ENCODE measurements at regions not wholly inside any gene's neighbourhood (a gene's known extent, or its start where the extent isn't known, plus 50 kb on each side); places are given as distances from the start of the nearest gene placed in this dataset.

DNA sequence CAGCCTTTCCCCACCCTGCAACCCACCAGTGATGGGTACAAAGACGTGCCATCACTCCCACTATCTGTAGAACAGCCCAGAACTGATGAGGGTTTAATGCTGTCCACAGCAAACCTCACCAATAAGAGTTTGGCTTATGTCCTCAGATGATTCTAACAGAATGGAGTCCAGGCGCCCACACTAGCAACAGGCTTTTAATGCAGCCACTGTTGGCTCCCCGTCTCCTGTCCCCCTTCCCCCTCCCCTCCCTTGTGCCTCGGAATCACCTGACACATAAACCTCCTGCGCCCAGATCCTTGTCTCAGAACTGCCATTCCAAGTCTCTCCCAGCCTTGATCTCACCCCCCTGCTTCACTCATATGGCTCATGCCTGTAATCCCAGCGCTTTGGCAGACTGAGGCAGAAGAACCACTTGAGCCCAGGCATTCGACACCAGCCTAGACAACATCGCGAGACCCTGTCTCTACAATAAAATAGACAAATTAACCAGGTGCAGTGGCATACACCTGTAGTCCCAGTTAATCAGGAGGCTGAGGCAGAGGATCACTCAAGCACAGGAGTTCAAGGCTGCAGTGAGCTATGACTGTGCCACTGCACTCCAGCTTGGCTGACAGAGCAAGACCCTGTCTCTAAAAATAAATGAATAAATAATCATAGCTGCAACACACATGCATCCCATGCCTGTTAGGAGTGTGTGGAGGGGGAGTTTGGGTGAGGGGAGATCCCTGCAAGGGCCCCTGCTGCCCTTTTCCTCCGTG, 85.6 kb downstream of the SNX5 start (continued):
- TF ChIP-seq DNMT1 (CRISPR knock-in tag; IDR thresholded peaks at IDR 0.05): no peak
- TF ChIP-seq, protein P1, sequence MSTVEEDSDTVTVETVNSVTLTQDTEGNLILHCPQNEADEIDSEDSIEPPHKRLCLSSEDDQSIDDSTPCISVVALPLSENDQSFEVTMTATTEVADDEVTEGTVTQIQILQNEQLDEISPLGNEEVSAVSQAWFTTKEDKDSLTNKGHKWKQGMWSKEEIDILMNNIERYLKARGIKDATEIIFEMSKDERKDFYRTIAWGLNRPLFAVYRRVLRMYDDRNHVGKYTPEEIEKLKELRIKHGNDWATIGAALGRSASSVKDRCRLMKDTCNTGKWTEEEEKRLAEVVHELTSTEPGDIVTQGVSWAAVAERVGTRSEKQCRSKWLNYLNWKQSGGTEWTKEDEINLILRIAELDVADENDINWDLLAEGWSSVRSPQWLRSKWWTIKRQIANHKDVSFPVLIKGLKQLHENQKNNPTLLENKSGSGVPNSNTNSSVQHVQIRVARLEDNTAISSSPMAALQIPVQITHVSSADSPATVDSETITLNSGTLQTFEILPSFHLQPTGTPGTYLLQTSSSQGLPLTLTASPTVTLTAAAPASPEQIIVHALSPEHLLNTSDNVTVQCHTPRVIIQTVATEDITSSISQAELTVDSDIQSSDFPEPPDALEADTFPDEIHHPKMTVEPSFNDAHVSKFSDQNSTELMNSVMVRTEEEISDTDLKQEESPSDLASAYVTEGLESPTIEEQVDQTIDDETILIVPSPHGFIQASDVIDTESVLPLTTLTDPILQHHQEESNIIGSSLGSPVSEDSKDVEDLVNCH (CRISPR knock-in tag; IDR thresholded peaks at IDR 0.05): peak; percentile 49; the same call in 1 of the 2 replicates
- TF ChIP-seq MAFG (CRISPR knock-in tag; IDR thresholded peaks at IDR 0.05): no peak
- TF ChIP-seq ZZZ3 (CRISPR knock-in tag; IDR thresholded peaks at IDR 0.05; ENCODE audit: borderline replicate concordance): no peak
- TF ChIP-seq ZBTB38 (CRISPR knock-in tag; IDR thresholded peaks at IDR 0.05): 0 out of 2 replicates have a peak, but pooled peaks have one; percentile 8
- TF ChIP-seq, protein P2, sequence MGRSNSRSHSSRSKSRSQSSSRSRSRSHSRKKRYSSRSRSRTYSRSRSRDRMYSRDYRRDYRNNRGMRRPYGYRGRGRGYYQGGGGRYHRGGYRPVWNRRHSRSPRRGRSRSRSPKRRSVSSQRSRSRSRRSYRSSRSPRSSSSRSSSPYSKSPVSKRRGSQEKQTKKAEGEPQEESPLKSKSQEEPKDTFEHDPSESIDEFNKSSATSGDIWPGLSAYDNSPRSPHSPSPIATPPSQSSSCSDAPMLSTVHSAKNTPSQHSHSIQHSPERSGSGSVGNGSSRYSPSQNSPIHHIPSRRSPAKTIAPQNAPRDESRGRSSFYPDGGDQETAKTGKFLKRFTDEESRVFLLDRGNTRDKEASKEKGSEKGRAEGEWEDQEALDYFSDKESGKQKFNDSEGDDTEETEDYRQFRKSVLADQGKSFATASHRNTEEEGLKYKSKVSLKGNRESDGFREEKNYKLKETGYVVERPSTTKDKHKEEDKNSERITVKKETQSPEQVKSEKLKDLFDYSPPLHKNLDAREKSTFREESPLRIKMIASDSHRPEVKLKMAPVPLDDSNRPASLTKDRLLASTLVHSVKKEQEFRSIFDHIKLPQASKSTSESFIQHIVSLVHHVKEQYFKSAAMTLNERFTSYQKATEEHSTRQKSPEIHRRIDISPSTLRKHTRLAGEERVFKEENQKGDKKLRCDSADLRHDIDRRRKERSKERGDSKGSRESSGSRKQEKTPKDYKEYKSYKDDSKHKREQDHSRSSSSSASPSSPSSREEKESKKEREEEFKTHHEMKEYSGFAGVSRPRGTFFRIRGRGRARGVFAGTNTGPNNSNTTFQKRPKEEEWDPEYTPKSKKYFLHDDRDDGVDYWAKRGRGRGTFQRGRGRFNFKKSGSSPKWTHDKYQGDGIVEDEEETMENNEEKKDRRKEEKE (IDR thresholded peaks at IDR 0.05): no peak
- TF ChIP-seq ZNF501 (CRISPR knock-in tag; IDR thresholded peaks at IDR 0.05): peak; percentile 60; the same call in 1 of the 2 replicates
- TF ChIP-seq STAG1 (CRISPR knock-in tag; IDR thresholded peaks at IDR 0.05): no peak
- TF ChIP-seq, protein P3, sequence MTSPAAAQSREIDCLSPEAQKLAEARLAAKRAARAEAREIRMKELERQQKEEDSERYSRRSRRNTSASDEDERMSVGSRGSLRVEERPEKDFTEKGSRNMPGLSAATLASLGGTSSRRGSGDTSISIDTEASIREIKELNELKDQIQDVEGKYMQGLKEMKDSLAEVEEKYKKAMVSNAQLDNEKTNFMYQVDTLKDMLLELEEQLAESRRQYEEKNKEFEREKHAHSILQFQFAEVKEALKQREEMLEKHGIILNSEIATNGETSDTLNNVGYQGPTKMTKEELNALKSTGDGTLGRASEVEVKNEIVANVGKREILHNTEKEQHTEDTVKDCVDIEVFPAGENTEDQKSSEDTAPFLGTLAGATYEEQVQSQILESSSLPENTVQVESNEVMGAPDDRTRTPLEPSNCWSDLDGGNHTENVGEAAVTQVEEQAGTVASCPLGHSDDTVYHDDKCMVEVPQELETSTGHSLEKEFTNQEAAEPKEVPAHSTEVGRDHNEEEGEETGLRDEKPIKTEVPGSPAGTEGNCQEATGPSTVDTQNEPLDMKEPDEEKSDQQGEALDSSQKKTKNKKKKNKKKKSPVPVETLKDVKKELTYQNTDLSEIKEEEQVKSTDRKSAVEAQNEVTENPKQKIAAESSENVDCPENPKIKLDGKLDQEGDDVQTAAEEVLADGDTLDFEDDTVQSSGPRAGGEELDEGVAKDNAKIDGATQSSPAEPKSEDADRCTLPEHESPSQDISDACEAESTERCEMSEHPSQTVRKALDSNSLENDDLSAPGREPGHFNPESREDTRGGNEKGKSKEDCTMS (CRISPR knock-in tag; conservative IDR thresholded peaks at IDR 0.05): no peak
- no peak for TF ChIP-seq ZNF75D (CRISPR knock-in tag; IDR thresholded peaks at IDR 0.05; ENCODE audit: borderline replicate concordance)
- no peak for TF ChIP-seq RERE (CRISPR knock-in tag; IDR thresholded peaks at IDR 0.05; ENCODE audit: low read depth)
- TF ChIP-seq TCF12 (IDR thresholded peaks at IDR 0.05): no peak
- no peak for TF ChIP-seq TCF12 (CRISPR knock-in tag; IDR thresholded peaks at IDR 0.05)

All from HepG2 (cell line).